T-helper 9 cell (primary cell): ENCODE measurements at regions not wholly inside any gene's neighbourhood (a gene's known extent, or its start where the extent isn't known, plus 50 kb on each side); places are given as distances from the start of the nearest gene placed in this dataset.

Source experiments
- DNase-seq: peaks from one replicate; pipeline ENCODE4 v3.0.0-alpha.2; 2020

DNA sequence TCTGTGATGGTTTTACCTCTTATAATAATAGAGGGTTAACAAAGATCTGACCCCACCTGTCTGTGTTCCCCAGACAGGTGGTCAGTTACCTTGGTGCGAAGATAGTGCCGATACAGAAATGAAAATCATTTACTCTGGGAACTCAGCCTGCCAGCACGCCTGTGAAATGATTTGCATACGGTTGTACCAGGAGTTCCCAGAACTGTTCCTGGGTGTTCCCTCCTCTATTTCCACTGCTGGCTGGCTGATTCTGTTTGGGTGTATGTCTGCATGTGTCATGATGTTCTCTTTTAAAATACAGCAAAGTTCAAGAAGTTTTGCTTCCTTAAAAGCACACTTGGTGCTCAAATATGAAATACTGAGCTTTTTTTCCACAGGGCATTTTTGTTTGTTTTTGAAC, 527.1 kb downstream of the FGF9 start:
- no peak for DNase-seq

GRCh38 chr13:22198641-22199217, 527.9 kb downstream of the FGF9 start:
- no peak for DNase-seq

DNA sequence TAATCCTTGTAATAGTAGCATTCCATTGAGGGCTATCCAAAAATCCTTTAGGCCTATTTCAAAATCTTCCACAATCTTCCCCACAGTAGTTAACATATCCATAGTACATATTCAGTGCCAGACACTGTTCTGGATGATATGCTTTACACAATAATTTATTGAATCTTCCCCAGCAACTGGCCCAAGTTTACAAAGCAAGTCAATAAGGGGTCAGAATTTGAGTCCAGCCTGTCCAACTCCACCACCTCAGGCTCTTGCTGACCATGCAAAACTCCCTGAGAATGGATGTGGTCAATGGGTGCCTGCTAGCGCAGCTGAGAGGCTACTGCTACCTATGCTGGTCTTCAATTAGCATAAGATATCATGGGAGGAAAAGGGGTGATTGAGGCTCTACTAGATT, 529.6 kb downstream of the FGF9 start:
- DNase-seq: no peak

DNA sequence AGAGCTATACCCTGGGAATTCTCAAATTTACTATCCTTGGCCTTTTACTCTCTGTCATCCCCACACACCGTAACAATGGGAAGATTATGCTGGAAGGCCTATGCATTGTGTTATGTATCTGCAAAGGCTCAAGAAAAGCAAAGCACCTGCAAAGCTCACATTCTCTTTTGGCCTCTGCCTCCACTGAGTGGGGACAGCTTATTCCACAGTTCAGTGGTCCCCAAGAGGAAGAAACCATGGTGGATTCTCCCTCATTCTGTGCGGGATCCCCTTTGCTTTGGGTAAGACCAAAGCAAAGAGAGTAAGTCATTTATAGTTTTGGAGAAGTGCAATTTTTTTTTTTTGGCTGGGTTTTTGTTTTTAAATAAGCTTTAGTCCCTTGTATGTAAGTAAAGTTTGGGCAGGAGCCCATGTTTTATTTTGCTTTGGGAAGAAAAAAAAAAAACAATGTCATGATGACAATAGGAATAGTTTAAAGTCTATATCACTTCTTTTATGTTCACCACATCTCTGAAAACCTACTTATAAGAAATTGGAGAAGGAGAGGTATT, 530.6 kb downstream of the FGF9 start:
- DNase-seq: no peak

- no peak for DNase-seq
These were observed 539.5 kb downstream of the FGF9 start for GRCh38 chr13:22210134-22210930.

GRCh38 chr13:22211876-22212275, 541.0 kb downstream of the FGF9 start:
- no peak for DNase-seq

DNA sequence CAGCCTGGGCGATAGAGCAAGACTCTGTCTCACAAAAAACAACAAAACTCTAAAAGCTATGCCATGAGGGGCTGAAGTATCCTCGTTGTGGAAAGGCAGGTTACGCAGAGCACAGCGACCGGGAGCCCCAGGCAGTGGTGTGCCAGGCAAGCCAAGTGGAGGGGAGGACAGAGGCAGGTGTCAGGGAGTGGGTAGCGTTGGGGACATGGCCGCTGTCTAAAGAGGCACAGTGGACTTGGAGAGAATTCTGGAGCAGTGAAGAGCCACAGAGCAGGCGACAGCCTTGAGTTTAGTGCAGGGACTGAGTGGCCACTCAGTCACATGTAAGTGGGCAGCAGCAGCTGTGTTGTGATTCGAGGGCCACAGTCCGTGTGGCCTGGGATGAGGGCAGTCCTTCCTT, 541.7 kb downstream of the FGF9 start:
- no peak for DNase-seq

- DNase-seq: no peak
These were observed 543.3 kb downstream of the FGF9 start for GRCh38 chr13:22214184-22214583.

DNA sequence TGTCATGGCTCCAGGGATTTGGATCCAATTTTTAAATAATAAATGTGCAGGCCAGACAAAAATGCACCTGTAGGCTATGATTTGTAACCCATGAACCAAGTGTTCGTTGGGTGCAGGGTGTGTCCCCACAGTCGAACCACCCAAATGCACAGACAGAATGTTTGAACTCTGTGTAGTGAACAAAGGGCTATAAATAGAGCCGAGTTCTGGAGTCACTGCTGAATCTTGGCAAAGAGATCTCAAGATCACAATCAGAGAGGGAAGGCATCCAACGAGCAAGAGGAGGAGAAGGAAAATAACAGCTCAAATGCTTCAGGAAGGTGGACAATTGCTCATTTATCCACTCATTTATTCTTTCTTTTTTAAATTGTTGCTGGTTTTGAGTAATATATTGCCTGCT, 547.9 kb downstream of the FGF9 start:
- DNase-seq: no peak

DNA sequence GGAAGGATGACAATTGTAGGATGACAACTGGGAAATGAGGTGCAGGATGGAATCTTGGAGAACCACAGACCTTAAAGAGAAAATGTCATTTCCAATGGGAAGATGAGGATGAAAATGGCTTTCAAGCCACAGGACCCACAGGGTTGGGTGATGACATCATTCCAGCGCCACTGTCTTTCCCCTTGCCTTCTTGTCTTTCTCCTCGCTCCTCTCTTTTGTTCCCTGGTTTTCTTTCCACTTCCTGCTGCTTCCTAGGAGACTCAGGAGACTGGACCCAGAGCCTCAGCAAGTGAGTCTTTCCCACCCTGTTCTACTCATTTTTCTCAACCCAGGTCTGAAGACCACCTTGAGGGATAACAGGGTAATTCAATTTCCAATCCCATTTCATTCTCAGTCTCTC, 548.8 kb downstream of the FGF9 start:
- DNase-seq: no peak

GRCh38 chr13:22220151-22221135, 549.6 kb downstream of the FGF9 start:
- no peak for DNase-seq

DNA sequence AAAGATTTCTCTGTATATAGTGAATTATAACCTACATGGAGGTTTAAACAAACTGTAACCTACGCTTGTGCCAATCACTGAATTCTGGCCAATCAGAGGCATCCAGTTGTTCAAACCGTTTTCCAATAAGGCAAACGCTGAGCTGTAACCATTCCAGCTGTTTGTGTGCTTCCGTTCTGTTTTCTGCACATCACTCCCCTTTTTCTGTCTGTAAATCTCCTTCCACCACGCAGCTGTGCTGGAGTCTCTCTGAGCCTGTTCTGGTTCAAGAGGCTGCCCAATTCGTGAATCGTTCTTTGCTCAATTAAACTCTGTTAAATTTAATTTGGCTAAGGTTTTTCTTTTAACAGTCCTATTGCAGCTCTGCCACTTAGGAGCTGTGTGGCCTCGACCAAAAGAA, 552.5 kb downstream of the FGF9 start:
- no peak for DNase-seq

- no peak for DNase-seq
These were observed 555.2 kb downstream of the FGF9 start for GRCh38 chr13:22226086-22226485.

DNA sequence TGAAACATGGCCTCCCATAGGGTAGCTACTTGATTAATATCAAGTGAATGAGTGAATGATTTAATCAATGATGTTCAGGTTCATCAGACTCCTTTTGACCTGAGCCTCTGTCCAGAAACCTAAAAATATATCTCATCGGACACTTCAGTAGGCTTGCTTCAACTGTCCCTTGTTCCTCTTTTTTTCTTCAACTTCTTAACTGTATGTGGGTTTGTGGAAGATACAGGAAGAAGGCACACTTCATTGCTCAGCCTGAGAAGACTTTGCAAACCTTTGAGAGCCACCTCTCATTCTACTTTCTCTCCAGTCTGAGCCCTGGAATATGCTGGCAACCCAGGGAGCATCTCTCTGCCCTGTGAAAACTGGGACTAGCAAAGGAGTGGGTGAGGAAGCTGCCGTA, 557.0 kb downstream of the FGF9 start:
- DNase-seq: no peak

GRCh38 chr13:22229916-22230315, 559.0 kb downstream of the FGF9 start:
- no peak for DNase-seq

DNA sequence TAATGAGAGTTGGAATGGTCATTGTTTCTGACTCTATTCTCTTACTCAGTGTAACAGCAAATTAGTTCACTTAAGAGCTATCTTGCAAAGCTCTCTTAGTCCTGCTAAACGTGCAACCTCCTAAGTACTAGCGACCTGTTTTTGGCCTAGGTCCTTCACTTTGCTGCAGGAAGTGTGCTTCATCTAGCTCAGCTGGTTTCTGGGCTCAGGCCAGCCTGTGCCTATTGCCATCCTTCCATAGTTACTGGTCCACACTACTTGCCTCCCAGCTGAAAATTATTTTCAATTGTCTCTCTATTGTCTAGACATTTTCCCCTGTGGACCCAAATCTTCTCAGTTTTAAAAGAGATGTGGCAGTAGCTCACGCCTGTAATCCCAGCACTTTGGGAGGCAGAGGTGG, 561.3 kb downstream of the FGF9 start:
- no peak for DNase-seq

DNA sequence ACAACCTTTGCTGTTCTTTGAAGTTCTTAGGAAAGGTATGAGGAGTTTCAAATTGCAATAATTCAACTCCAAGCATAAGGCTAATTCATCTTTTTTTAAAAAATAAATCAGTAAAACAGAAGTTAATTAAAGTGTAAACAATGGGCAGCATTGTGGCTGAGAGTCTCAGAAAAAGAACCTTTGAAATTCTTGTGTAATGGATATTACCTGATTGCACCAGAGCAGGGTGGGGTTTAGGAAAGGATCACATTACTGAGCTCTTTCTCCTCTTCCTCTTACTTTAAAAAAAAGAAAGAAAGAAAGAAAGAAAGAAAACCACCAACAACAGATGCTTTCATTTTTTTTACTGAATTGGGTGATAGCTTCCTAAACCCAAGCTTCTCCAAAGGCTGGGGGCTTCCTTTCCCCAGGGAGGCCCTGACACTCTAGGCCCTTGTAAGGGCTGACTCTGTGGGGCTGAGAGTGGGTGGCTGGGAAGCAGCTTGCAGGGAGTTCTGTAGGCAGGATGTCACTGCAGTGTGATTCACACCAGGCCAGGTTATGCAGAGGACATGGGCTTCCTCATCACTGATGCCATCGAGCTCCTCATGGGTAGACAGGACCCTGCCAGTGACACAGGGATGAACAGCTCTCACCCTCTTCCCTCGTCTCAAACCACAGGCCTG, 564.5 kb downstream of the FGF9 start:
- no peak for DNase-seq

GRCh38 chr13:22235950-22236290, 565.0 kb downstream of the FGF9 start:
- no peak for DNase-seq

DNA sequence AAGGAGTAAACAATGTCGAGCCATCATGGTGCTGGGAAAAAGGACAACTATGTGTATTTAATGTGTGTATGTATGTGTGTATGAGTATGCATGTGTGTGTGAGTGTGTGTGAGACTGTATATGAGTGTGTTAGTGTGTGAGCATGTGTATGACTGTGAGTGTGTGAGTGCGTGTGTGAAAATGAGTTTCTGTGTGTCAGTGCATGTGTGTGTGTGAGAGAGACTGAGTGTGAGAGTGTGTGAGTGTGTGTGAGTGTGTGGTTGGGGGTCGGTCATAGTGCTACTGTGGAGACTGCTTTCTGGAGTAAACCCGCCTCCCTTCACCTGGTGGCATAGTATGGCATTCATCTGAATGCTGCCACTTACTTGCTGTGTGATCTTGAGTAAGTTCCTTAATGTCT, 567.4 kb downstream of the FGF9 start:
- no peak for DNase-seq

- DNase-seq: no peak
These were observed 569.8 kb downstream of the FGF9 start for GRCh38 chr13:22240716-22241115.

- DNase-seq: no peak
These were observed 572.7 kb downstream of the FGF9 start for GRCh38 chr13:22243469-22244163.

GRCh38 chr13:22252281-22252830, 581.5 kb downstream of the FGF9 start:
- no peak for DNase-seq
